Sigmoid colon (tissue), 6 donors: ENCODE measurements at regions not wholly inside any gene's neighbourhood (a gene's known extent, or its start where the extent isn't known, plus 50 kb on each side); places are given as distances from the start of the nearest gene placed in this dataset.

ENCODE experiments used
- DNase-seq: peaks from one replicate; pipeline ENCODE4 v3.0.0-alpha.2; 2019
- H3K27ac ChIP-seq, 4 donors: fragments of 200-600 bp; sonication (generic); one replicate each; pipeline ENCODE4 v1.5.1; 2016 to 2019; ENCODE audit warnings: mild to moderate bottlenecking in 1 of 4
- H3K27me3 ChIP-seq, 3 donors: fragments of 200-600 bp; sonication (generic); one replicate each; pipeline ENCODE4 v1.5.1; 2019; ENCODE audit warnings: mild to moderate bottlenecking in 1 of 3
- H3K36me3 ChIP-seq, 4 donors: fragments of 200-600 bp; sonication (generic); one replicate each; pipeline ENCODE4 v1.5.1; 2016 to 2019
- H3K4me1 ChIP-seq, 4 donors: fragments of 200-600 bp; sonication (generic); one replicate each; pipeline ENCODE4 v1.5.1; 2017 to 2019
- H3K4me3 ChIP-seq, 4 donors: fragments of 200-600 bp; sonication (generic); one replicate each; pipeline ENCODE4 v1.5.1; 2017 to 2019; ENCODE audit warnings: mild to moderate bottlenecking in 2 of 4, moderate library complexity in 1 of 4
- H3K9me3 ChIP-seq, 4 donors: fragments of 200-600 bp in 3 of 4; sonication (generic) in 3 of 4; one replicate each; pipeline versions ENCODE4 v1.5.1 to v1.6.1; 2013 to 2019
- CTCF ChIP-seq, 4 experiments: fragments of 450-650 bp in 3 of 4; fragments of 200-600 bp in 1 of 4; IDR thresholded peaks; one replicate each; pipeline ENCODE4 v1.5.1; 2016 to 2019; ENCODE audit warnings: antibody characterized with exemption in 4 of 4, mild to moderate bottlenecking in 3 of 4, moderate library complexity in 2 of 4
- EP300 ChIP-seq, 4 donors: sonication (generic); formaldehyde crosslinking; IDR thresholded peaks; one replicate each; pipeline ENCODE4 v1.6.1; 2017; ENCODE audit warnings: antibody characterized with exemption in 4 of 4
- POLR2A ChIP-seq, 2 donors: fragments of 450-650 bp; IDR thresholded peaks; one replicate each; pipeline ENCODE4 v1.6.1; 2016; ENCODE audit warnings: antibody characterized with exemption in 2 of 2, mild to moderate bottlenecking in 2 of 2, moderate library complexity in 2 of 2
- POLR2AphosphoS5 ChIP-seq, 4 donors: sonication (generic); formaldehyde crosslinking; IDR thresholded peaks; one replicate each; pipeline ENCODE4 v1.6.1; 2017; ENCODE audit warnings: antibody characterized with exemption in 4 of 4
- WGBS, 2 donors: extraction: QIAGEN DNeasy Blood & Tissue Kit; methylation state at CpG; one replicate each; pipeline ENCODE4 v1.1.7; 2013; 5-methylcytosine and 5-hydroxymethylcytosine counted together
- intact Hi-C: fragments of 100-400 bp; cut with DNase I; formaldehyde crosslinking; loops from one replicate; pipeline ENCODE4 v1.15.1; 2023
- donor health status: healthy with polysubstance abuse.
- donor health status: healthy.

GRCh38 chr12:3958534-3958933, 85.3 kb upstream of the PARP11 start:
- no peak for DNase-seq
- Histone ChIP-seq H3K4me3 (no peak overlapping the region), H3K27me3 (no peaks in the 10 kb centered on the region), H3K27ac (no peak overlapping the region), H3K4me1 (no peaks in the 10 kb centered on the region), H3K36me3 (no peaks in the 10 kb centered on the region), H3K9me3 (no peaks in the 10 kb centered on the region)
- WGBS, 2 donors, result 83% methylated on average over 6 of the region's 6 CpGs
- intact Hi-C loops, result no loop called here
- TF ChIP-seq POLR2AphosphoS5 (IDR thresholded peaks at IDR 0.05) (no peak), POLR2A (IDR thresholded peaks at IDR 0.05) (no peak), CTCF (IDR thresholded peaks at IDR 0.05) (no peak), EP300 (IDR thresholded peaks at IDR 0.05) (no peak)

GRCh38 chr12:3951380-3952135, 78.4 kb upstream of the PARP11 start:
- Histone ChIP-seq H3K27ac (no peak overlapping the region), H3K36me3 (no peaks in the 10 kb centered on the region), H3K4me3 (no peak overlapping the region), H3K9me3 (no peaks in the 10 kb centered on the region), H3K27me3 (no peaks in the 10 kb centered on the region), H3K4me1 (no peaks in the 10 kb centered on the region)
- intact Hi-C loops, result no loop called here
- TF ChIP-seq CTCF (IDR thresholded peaks at IDR 0.05), result no peak
- no peak for TF ChIP-seq POLR2A (IDR thresholded peaks at IDR 0.05)
- TF ChIP-seq EP300 (IDR thresholded peaks at IDR 0.05), result no peak
- TF ChIP-seq POLR2AphosphoS5 (IDR thresholded peaks at IDR 0.05), result no peak
- WGBS, 2 donors, result 78 to 81% methylated on average over 23 of the region's 23 CpGs
- DNase-seq, result no peak

- TF ChIP-seq POLR2A (IDR thresholded peaks at IDR 0.05), result no peak
- TF ChIP-seq CTCF (IDR thresholded peaks at IDR 0.05), result no peak
- no peak for TF ChIP-seq POLR2AphosphoS5 (IDR thresholded peaks at IDR 0.05)
- no peak for TF ChIP-seq EP300 (IDR thresholded peaks at IDR 0.05)
- no peaks in the 10 kb centered on the region for H3K4me1 ChIP-seq
- 71 to 79% methylated on average over 7 of the region's 7 CpGs for WGBS, 2 donors
- H3K27me3 ChIP-seq, result no peaks in the 10 kb centered on the region
- H3K27ac ChIP-seq, result no peak overlapping the region
- DNase-seq, result no peak
- H3K36me3 ChIP-seq, result no peaks in the 10 kb centered on the region
- H3K4me3 ChIP-seq, result no peak overlapping the region
- no peaks in the 10 kb centered on the region for H3K9me3 ChIP-seq
- intact Hi-C loops, result no loop called here
Measured at GRCh38 chr12:3950714-3951320, 77.6 kb upstream of the PARP11 start.

GRCh38 chr12:3947781-3948180, 74.6 kb upstream of the PARP11 start:
- H3K4me1 ChIP-seq, result no peaks in the 10 kb centered on the region
- DNase-seq, result no peak
- 58 to 68% methylated on average over 5 of the region's 5 CpGs for WGBS, 2 donors
- no peaks in the 10 kb centered on the region for H3K36me3 ChIP-seq
- no peaks in the 10 kb centered on the region for H3K27me3 ChIP-seq
- TF ChIP-seq CTCF (IDR thresholded peaks at IDR 0.05), result no peak
- no peak for TF ChIP-seq POLR2A (IDR thresholded peaks at IDR 0.05)
- no peak for TF ChIP-seq POLR2AphosphoS5 (IDR thresholded peaks at IDR 0.05)
- no peak for TF ChIP-seq EP300 (IDR thresholded peaks at IDR 0.05)
- no peak overlapping the region for H3K4me3 ChIP-seq
- no peaks in the 10 kb centered on the region for H3K9me3 ChIP-seq
- intact Hi-C loops, result no loop called here
- H3K27ac ChIP-seq, result no peak overlapping the region
